Thymus (tissue), 11 donors: ENCODE measurements at regions not wholly inside any gene's neighbourhood (a gene's known extent, or its start where the extent isn't known, plus 50 kb on each side); places are given as distances from the start of the nearest gene placed in this dataset.
A peak's percentile ranks its signal among the peaks of the same experiment; 100 is the strongest.

ENCODE experiments used
- DNase-seq, 9 donors: peaks; one replicate each; pipeline ENCODE4 v3.0.0-alpha.2; 2013; ENCODE audit warnings: low spot score in 9 of 9, low read depth in 6 of 9, missing footprints in 1 of 9
- H3K27ac ChIP-seq, 2 donors: one replicate each; pipeline ENCODE4 v1.5.1; 2013; ENCODE audit warnings: control low read depth in 1 of 2, low read depth in 1 of 2, low read length in 1 of 2, mild to moderate bottlenecking in 1 of 2, moderate library complexity in 1 of 2
- H3K27me3 ChIP-seq, 2 donors: one replicate each; pipeline ENCODE4 v1.5.1; 2013; ENCODE audit warnings: low read length in 1 of 2; ENCODE audit not compliant: control insufficient read depth in 2 of 2, insufficient read depth in 1 of 2
- H3K36me3 ChIP-seq, 2 donors: one replicate each; pipeline ENCODE4 v1.5.1; 2013; ENCODE audit warnings: low read length in 1 of 2, mild to moderate bottlenecking in 1 of 2, moderate library complexity in 1 of 2; ENCODE audit not compliant: control insufficient read depth in 2 of 2, insufficient read depth in 2 of 2
- H3K4me1 ChIP-seq, 2 donors: one replicate each; pipeline ENCODE4 v1.5.1; 2013; ENCODE audit warnings: low read length in 2 of 2; ENCODE audit not compliant: control insufficient read depth in 2 of 2, insufficient read depth in 2 of 2
- H3K4me3 ChIP-seq, 2 donors: one replicate each; pipeline ENCODE4 v1.5.1; 2013; ENCODE audit warnings: low read length in 2 of 2, control low read depth in 1 of 2, mild to moderate bottlenecking in 1 of 2
- H3K9me3 ChIP-seq, 2 donors: one replicate each; pipeline ENCODE4 v1.5.1; 2013; ENCODE audit warnings: low read length in 1 of 2, mild to moderate bottlenecking in 1 of 2; ENCODE audit not compliant: control insufficient read depth in 2 of 2, insufficient read depth in 1 of 2
- WGBS: extraction: QIAGEN DNeasy Blood & Tissue Kit; methylation state at CpG from one replicate; pipeline ENCODE4 v1.1.7; 2013; 5-methylcytosine and 5-hydroxymethylcytosine counted together
- donor health status: healthy.

GRCh38 chr3:99357131-99357530 lies 281.3 kb upstream of the COL8A1 start:
- no peak for DNase-seq
- Histone ChIP-seq H3K27me3 (no peaks in the 10 kb centered on the region), H3K9me3 (no peaks in the 10 kb centered on the region), H3K36me3 (no peaks in the 10 kb centered on the region), H3K4me1 (no peaks in the 10 kb centered on the region), H3K27ac (no peak overlapping the region), H3K4me3 (no peak overlapping the region)
- 82% methylated on average over 1 of the region's 1 CpG for WGBS

DNA sequence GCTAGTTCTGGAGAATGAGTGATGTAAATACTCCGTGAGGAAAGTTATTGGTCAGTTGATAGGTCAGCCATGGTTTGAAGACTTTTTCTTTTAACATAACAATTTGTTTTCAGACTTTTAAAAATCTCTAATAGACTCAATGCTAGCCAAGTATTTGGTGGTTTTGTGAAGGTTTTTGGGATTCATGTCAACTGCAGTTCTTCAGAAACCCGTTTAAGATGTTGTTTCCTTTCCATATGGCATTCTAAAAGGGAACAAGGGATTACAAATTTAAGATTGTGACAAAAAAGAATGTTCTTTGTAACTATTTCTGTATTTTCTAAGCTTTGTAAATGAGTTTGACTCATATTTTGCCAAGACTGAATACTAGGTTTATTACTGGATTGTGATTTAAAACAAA lies 281.7 kb upstream of the COL8A1 start:
- WGBS = 77% methylated on average over 2 of the region's 2 CpGs
- H3K27ac ChIP-seq = no peak overlapping the region
- no peaks in the 10 kb centered on the region for H3K9me3 ChIP-seq
- no peaks in the 10 kb centered on the region for H3K4me1 ChIP-seq
- no peaks in the 10 kb centered on the region for H3K36me3 ChIP-seq
- no peak for DNase-seq
- H3K27me3 ChIP-seq = no peaks in the 10 kb centered on the region
- H3K4me3 ChIP-seq = no peak overlapping the region

GRCh38 chr3:99355465-99355864 lies 282.9 kb upstream of the COL8A1 start:
- 86% methylated on average over 2 of the region's 2 CpGs for WGBS
- H3K4me3 ChIP-seq = no peak overlapping the region
- no peak for DNase-seq
- H3K27ac ChIP-seq = no peak overlapping the region
- H3K4me1 ChIP-seq = no peaks in the 10 kb centered on the region
- no peaks in the 10 kb centered on the region for H3K9me3 ChIP-seq
- H3K36me3 ChIP-seq = no peaks in the 10 kb centered on the region
- H3K27me3 ChIP-seq = no peaks in the 10 kb centered on the region

- no peaks in the 10 kb centered on the region for H3K4me1 ChIP-seq
- no peak overlapping the region for H3K4me3 ChIP-seq
- 94% methylated on average over 3 of the region's 3 CpGs for WGBS
- no peak overlapping the region for H3K27ac ChIP-seq
- no peaks in the 10 kb centered on the region for H3K27me3 ChIP-seq
- H3K36me3 ChIP-seq = no peaks in the 10 kb centered on the region
- DNase-seq = no peak
- no peaks in the 10 kb centered on the region for H3K9me3 ChIP-seq
These were observed 285.6 kb upstream of the COL8A1 start for GRCh38 chr3:99352811-99353210.

GRCh38 chr3:99351122-99351521 lies 287.3 kb upstream of the COL8A1 start:
- Histone ChIP-seq H3K4me3 (no peak overlapping the region), H3K9me3 (no peaks in the 10 kb centered on the region), H3K36me3 (no peaks in the 10 kb centered on the region), H3K4me1 (no peaks in the 10 kb centered on the region), H3K27ac (no peak overlapping the region), H3K27me3 (no peaks in the 10 kb centered on the region)
- 94% methylated on average over 3 of the region's 3 CpGs for WGBS
- DNase-seq = no peak

DNA sequence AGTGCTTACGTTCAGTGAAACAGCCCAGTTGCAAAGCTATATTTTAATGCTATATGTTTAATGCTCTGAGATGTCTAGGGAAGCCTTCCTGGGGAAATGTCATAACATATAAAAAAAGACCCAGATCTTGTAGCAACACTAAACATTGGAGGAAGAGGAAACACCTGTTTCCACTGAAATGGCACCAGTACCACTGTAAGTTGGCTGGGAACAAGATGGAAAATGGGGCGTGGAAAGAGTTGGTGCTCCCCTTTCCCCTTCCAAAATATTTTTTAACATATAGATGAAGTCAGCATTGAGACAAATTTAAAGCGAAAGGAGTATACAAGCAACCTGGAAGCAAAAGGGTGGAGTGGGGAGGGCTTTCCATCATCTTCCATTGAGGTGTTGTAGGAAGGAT lies 289.9 kb upstream of the COL8A1 start:
- no peak for DNase-seq
- WGBS = 39% methylated on average over 3 of the region's 3 CpGs
- no peak overlapping the region for H3K4me3 ChIP-seq
- no peak overlapping the region for H3K27ac ChIP-seq
- H3K9me3 ChIP-seq = no peaks in the 10 kb centered on the region
- no peaks in the 10 kb centered on the region for H3K4me1 ChIP-seq
- H3K27me3 ChIP-seq = no peaks in the 10 kb centered on the region
- no peaks in the 10 kb centered on the region for H3K36me3 ChIP-seq

DNA sequence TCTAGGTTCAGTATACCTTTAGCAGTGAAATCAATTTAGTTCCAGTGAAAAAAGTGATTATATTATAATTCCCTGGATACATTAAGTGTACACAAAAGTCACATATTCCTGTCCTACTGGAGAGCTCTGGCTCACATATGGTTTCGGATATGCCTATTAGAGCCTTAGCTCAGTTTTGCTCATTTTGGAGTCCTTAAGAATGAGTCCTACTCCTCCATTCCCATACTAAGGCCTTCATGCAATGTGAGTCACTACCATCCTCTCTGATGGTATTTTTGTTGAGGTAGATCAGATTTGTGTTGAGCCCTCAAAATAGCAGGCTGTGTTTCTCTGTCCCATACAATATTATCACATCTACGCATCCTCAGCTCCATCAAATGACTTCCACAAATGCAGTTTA lies 294.2 kb upstream of the COL8A1 start:
- WGBS = 98% methylated on average over 2 of the region's 2 CpGs
- H3K4me3 ChIP-seq = no peak overlapping the region
- H3K36me3 ChIP-seq = no peaks in the 10 kb centered on the region

GRCh38 chr3:99342383-99342782 lies 296.0 kb upstream of the COL8A1 start:
- Histone ChIP-seq H3K27me3 (no peaks in the 10 kb centered on the region), H3K9me3 (no peaks in the 10 kb centered on the region), H3K27ac (peak overlapping the region in 1 of 2 donors; percentile 4), H3K4me3 (no peak overlapping the region), H3K4me1 (no peaks in the 10 kb centered on the region), H3K36me3 (no peaks in the 10 kb centered on the region)
- DNase-seq = no peak
- WGBS = 94% methylated on average over 1 of the region's 1 CpG

More for the DNA sequence above, 294.2 kb upstream of the COL8A1 start:
- H3K9me3 ChIP-seq = no peaks in the 10 kb centered on the region
- no peak overlapping the region for H3K27ac ChIP-seq
- H3K4me1 ChIP-seq = no peaks in the 10 kb centered on the region
- DNase-seq = no peak
- no peaks in the 10 kb centered on the region for H3K27me3 ChIP-seq

- WGBS = 97% methylated on average over 4 of the region's 4 CpGs
- H3K27me3 ChIP-seq = no peaks in the 10 kb centered on the region
- H3K36me3 ChIP-seq = no peaks in the 10 kb centered on the region
- H3K4me3 ChIP-seq = no peak overlapping the region
- no peaks in the 10 kb centered on the region for H3K9me3 ChIP-seq
- DNase-seq = no peak
- H3K4me1 ChIP-seq = no peaks in the 10 kb centered on the region
- no peak overlapping the region for H3K27ac ChIP-seq
These were observed 299.2 kb upstream of the COL8A1 start for GRCh38 chr3:99339222-99339621.

DNA sequence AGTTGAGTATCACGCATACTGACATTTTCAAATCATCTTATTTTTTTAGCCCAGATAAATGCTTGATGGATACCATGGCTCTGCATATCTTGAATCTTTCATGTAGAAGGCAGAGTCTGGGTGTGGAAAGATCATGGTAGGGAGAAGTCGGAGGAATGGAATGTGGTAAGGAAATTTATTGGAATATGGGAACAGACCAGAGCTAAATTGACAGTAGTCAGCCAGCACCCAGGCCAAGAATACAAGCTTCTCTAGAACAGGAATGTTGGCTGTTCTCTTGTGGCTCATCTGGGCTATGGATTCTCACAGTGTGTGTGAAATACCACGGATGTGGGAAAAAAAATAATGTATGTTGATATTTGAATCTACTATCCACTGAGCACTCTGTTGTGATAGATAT lies 305.7 kb upstream of the COL8A1 start:
- Histone ChIP-seq H3K9me3 (no peaks in the 10 kb centered on the region), H3K4me3 (no peak overlapping the region), H3K27me3 (no peaks in the 10 kb centered on the region), H3K27ac (no peak overlapping the region), H3K4me1 (no peaks in the 10 kb centered on the region), H3K36me3 (no peaks in the 10 kb centered on the region)
- no peak for DNase-seq
- 90% methylated on average over 3 of the region's 3 CpGs for WGBS
